Colonic mucosa (tissue), 4 donors: ENCODE measurements at regions not wholly inside any gene's neighbourhood (a gene's known extent, or its start where the extent isn't known, plus 50 kb on each side); places are given as distances from the start of the nearest gene placed in this dataset.

Experiments used
- DNase-seq: peaks from one replicate; pipeline ENCODE4 v3.0.0-alpha.2; 2020
- H3K27ac ChIP-seq: fragments of 200-600 bp; one replicate; pipeline ENCODE4 v1.8.0; 2021
- H3K27me3 ChIP-seq: fragments of 200-600 bp; one replicate; pipeline ENCODE4 v1.8.0; 2021
- H3K36me3 ChIP-seq: fragments of 200-600 bp; one replicate; pipeline ENCODE4 v1.8.0; 2021
- H3K4me1 ChIP-seq: fragments of 200-600 bp; one replicate; pipeline ENCODE4 v1.8.0; 2021; ENCODE audit warnings: mild to moderate bottlenecking
- H3K4me3 ChIP-seq: fragments of 200-600 bp; one replicate; pipeline ENCODE4 v1.8.0; 2021
- H3K9ac ChIP-seq, 2 donors: one replicate each; pipeline ENCODE4 v1.7.0; 2013; ENCODE audit warnings: control low read depth in 2 of 2, low read depth in 2 of 2, low read length in 2 of 2
- H3K9me3 ChIP-seq: fragments of 200-600 bp; one replicate; pipeline ENCODE4 v1.8.0; 2021
- intact Hi-C: fragments of 100-400 bp; cut with DNase I; formaldehyde crosslinking; loops from one replicate; pipeline ENCODE4 v1.14.1; 2022
- TF ChIP-seq, protein P1 (sequence below): fragments of 200-600 bp; IDR thresholded peaks from one replicate; pipeline ENCODE4 v1.8.0; 2022; ENCODE audit warnings: antibody characterized with exemption, mild to moderate bottlenecking
- donor health status: healthy.
- donor health status: DM: no; HTN: no; CAD: no.
- donor health status: DM: no; HTN: no; CAD: no.

DNA sequence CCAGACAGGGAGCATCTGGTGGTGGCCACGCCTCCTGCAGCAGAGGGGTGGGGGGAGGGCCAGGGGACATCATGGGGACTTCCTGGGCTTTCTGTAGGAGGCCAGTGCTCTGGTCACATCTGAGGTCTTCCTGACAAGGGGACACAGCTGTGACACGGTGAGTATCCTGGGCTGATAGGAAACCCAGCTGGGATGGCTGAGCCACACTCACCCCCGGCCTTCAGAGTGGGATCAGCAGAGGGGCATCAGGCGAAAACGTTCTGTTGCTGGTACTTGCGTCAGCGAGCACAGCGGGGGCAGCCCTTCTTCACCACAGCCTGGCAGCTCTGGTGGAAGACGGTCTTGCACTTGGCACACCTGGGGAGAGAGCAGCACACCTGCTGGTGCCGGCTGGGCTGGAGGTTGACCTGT is 122.9 kb upstream of the SMURF2 start:
- no peak overlapping the region for H3K4me3 ChIP-seq
- H3K27ac ChIP-seq = no peak overlapping the region
- no peaks in the 10 kb centered on the region for H3K36me3 ChIP-seq

DNA sequence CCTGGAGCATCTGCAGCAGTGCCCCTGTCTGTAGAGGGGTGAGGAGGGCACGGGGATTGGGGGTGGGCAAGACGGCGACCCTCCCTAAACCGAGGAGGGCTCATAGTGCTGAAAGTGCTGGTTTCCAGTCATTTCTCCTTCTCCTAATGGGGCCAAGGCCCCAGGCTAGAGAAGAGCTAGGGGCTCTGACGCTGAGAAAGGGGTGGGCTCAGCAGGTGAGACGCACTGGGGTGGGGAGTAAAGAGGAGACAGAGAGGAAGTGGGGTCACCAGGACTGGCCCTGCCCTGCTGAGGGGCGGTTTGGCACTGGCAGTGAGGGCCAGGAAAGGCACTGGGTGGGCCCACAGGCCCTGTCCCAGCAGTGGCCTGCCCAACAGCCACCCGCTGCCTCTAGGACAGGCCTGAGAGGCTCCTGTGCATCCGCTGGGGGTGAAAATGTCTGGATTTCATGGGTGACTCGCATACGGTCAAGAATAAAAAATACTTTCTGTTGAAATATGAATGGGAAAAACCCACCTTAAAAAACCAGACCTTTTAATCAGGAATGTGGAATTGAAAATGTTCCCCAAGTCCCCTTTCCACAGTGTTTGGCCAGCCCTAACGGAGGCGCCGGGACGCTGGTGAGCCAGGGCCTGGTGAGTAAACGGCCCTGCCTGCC is 122.4 kb upstream of the SMURF2 start:
- no peak overlapping the region for H3K4me3 ChIP-seq
- intact Hi-C loops = no loop called here
- no peaks in the 10 kb centered on the region for H3K27me3 ChIP-seq
- no peak overlapping the region for H3K27ac ChIP-seq
- no peaks in the 10 kb centered on the region for H3K36me3 ChIP-seq
- no peak overlapping the region for H3K9ac ChIP-seq
- TF ChIP-seq, protein P1, sequence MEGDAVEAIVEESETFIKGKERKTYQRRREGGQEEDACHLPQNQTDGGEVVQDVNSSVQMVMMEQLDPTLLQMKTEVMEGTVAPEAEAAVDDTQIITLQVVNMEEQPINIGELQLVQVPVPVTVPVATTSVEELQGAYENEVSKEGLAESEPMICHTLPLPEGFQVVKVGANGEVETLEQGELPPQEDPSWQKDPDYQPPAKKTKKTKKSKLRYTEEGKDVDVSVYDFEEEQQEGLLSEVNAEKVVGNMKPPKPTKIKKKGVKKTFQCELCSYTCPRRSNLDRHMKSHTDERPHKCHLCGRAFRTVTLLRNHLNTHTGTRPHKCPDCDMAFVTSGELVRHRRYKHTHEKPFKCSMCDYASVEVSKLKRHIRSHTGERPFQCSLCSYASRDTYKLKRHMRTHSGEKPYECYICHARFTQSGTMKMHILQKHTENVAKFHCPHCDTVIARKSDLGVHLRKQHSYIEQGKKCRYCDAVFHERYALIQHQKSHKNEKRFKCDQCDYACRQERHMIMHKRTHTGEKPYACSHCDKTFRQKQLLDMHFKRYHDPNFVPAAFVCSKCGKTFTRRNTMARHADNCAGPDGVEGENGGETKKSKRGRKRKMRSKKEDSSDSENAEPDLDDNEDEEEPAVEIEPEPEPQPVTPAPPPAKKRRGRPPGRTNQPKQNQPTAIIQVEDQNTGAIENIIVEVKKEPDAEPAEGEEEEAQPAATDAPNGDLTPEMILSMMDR = no peak
- H3K4me1 ChIP-seq = peaks cover 4% of the 10 kb centered on the region
- no peaks in the 10 kb centered on the region for H3K9me3 ChIP-seq
- no peak for DNase-seq

More for the DNA sequence above, 122.9 kb upstream of the SMURF2 start:
- TF ChIP-seq, protein P1 = no peak
- Histone ChIP-seq H3K9me3 (no peaks in the 10 kb centered on the region), H3K9ac (no peak overlapping the region), H3K4me1 (peaks cover 4% of the 10 kb centered on the region), H3K27me3 (no peaks in the 10 kb centered on the region)
- DNase-seq = no peak
- intact Hi-C loops = no loop called here

DNA sequence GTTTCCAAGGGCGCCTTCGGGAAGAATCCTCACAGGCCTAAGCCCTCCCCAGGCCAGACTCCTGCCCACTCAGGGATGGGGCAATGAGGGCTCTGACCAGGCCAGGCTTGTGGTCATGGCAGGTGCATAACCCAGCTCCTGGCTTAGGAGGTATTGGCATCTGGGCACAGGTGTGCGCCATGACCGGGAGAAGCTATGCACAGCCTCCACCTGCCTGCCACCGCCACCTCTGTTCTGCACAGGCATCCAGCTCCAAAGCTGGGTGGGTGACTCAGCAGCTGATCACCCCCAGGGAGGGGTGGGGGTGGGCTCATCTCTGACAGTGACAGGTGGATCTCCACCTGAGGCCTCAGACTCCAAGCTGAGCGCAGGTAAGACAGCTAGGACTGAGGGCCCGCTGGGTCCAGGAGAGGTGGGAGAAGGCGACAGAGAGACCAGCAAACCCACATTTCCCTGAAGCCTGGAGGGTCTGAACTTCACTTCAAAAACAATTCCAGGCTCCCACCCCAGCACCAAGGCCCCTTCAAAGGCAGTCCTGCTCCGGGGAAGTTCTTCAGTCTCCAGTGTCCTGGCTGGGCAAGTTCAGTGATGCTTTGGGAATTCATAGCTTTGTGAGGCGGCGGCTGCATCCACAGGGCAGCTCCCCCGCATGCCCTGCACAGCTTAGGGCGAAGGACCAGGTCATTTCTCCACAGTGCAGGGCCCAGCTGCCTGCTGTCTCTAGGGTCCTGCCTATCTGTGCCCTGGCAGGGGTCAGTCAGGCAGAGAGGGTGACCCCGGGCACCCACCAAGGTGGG is 121.6 kb upstream of the SMURF2 start:
- Histone ChIP-seq H3K27ac (no peak overlapping the region), H3K27me3 (no peaks in the 10 kb centered on the region), H3K9me3 (no peaks in the 10 kb centered on the region), H3K36me3 (no peaks in the 10 kb centered on the region), H3K4me3 (no peak overlapping the region), H3K4me1 (peaks cover 7% of the 10 kb centered on the region), H3K9ac (no peak overlapping the region)
- DNase-seq = peak; percentile 16
- intact Hi-C loops = no loop called here
- TF ChIP-seq, protein P1 = no peak

DNA sequence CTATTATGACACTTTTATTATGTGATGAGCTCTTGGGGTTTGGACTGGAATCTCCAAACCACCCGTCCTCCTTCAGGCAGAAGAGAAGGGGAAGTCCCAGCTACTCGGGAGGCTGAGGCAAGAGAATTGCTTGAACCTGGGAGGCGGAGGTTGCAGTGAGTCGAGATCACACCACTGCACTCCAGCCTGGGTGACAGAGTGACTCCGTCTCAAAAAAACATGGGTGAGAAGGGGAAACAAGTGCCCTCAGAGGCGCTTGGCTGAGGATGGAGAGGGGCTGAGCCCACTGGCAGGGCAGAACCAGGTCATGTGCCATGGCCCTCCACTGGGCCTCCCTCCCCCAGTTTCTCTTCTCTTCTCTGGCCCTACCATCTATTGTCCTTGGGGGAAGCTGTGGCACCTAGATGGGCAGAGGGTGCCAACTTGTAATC is 120.9 kb upstream of the SMURF2 start:
- peak; percentile 15 for DNase-seq
- Histone ChIP-seq H3K9ac (no peak overlapping the region), H3K27me3 (no peaks in the 10 kb centered on the region), H3K9me3 (no peaks in the 10 kb centered on the region), H3K4me3 (no peak overlapping the region), H3K27ac (no peak overlapping the region), H3K36me3 (no peaks in the 10 kb centered on the region), H3K4me1 (peaks cover 10% of the 10 kb centered on the region)
- intact Hi-C loops = no loop called here
- TF ChIP-seq, protein P1 = no peak

DNA sequence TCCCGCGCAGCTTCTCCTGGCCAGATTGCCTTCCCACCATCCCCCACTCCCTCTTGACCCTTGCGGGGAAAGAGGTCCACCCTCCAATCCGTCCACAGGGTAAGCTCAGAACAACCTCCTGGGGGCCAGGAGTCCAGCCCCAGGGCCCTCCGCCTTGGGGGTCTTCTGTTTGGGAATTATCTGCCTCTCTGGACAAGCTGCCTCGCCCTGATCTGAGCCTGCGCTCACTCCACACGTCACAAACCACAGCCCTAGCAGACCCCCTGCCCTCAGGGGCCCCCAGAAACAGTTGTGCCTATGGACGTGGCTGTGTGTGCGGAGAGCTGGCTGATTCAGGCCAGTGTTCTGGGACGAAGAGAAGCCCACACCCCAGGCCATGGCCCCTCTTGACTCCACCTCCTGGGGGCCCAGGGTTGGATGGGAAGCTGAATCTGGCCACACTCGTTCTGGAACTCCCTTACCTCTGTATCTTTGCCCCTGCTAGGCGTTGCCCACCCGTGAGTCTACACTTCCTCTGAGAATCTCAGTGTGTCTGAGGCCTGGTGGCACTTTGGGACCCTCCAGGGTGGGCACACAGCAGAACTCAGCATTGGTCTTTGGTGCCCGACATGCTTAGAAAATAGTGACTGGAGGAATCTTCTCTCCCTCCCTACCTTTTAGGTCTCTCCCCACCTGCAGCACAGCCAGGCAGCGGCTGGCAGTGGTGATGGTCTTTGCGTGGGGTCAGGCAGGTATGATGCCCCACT is 119.9 kb upstream of the SMURF2 start:
- Histone ChIP-seq H3K9ac (peak overlapping the region; percentile 33 to 78), H3K27ac (peak overlapping the region; percentile 83), H3K4me1 (peaks cover 11% of the 10 kb centered on the region), H3K4me3 (peak overlapping the region; percentile 56), H3K36me3 (no peaks in the 10 kb centered on the region), H3K9me3 (no peaks in the 10 kb centered on the region), H3K27me3 (no peaks in the 10 kb centered on the region)
- intact Hi-C loops = no loop called here
- TF ChIP-seq, protein P1 = no peak
- DNase-seq = peak; percentile 22
